ENCODE measurements at regions not wholly inside any gene's neighbourhood (a gene's known extent, or its start where the extent isn't known, plus 50 kb on each side); places are given as distances from the start of the nearest gene placed in this dataset.
A peak's percentile ranks its signal among the peaks of the same experiment; 100 is the strongest.

- DNase-seq (ENCODE audit: low read depth in 1 of 2, low spot score in 1 of 2) = no peak
Observed at GRCh38 chrY:21169821-21170220, 341.3 kb upstream of the RBMY1B start.

DNA sequence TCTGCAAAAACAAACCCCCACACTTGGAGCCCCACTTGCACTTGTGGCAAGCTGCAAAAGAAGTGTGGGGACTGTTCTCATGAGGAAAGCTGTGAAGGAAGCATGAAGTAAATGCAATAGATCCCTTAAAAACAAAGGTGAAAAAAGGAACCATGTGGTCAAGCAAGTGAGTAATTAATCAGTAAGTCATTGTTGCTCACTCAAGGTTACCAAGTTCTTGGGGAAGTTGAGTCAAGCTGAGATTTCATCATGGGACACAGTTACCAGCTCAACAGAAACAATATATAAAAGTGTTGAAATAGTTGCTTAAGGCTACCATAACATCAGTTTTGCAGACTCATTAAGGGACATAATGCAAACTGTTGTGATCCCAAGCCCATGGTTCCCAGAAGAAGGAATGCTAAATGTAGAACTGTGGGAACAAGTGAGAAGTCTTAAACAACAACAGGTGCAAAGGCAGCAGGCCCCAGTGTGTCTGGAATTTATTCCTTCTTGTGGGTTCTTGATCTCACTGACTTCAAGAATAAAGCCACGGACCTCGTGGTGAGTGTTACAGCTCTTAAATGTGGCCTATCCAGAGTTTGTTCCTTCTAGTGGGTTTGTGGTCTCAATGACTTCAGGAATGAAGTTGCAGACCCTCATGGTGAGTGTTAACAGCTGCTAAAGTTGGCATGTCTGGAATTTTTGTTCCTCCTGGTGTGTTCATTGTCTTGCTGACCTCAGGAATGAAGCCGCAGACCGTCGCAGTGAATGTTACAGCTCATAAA, 336.3 kb upstream of the RBMY1B start:
- no peak for DNase-seq (ENCODE audit: low read depth in 1 of 2, low spot score in 1 of 2)

DNA sequence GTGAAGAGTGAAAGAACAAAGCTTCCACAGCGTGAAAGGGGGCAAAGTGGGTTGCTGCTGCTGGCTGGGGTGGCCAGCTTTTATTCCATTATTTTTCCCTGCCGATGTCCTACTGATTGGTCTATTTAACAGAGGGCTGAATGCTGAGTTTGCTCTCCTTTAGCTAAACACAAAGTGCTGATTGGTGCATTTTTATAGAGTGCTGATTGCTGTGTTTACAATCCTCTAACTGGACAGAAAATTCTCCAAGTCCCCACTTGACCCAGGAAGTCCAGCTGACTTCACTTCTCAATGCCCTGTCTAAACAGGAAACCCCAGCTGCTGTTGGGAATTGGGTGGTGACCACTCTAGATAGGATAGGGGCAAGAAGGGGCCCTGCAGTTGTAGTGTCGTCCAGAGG, 335.6 kb upstream of the RBMY1B start:
- no peak for DNase-seq (ENCODE audit: low read depth in 1 of 2, low spot score in 1 of 2)

DNA sequence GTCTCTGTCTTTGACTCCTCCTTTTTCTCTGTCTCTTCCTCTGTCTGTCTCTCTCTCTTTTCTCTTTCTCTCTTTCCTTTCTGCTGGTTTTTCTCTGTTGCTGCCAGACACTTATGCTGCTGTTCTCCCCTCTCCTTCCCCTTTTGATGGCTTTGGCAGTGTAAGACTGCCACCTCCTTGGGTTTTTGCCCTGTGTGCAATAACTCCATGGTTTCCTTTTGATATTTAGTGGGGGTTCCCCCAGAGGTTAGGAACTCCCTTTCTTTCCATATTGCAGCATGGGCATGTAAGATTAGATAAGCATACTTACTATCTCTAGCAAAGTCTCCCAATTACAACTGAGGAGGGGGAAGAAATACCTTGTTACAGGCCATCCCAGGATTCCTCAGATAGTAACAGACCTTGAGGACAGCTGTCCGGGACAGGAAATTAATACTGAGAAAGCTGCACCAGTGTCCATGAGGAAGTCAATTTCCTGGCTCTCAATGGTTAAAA, 333.8 kb upstream of the RBMY1B start:
- no peak for DNase-seq (ENCODE audit: low read depth in 1 of 2, low spot score in 1 of 2)

DNA sequence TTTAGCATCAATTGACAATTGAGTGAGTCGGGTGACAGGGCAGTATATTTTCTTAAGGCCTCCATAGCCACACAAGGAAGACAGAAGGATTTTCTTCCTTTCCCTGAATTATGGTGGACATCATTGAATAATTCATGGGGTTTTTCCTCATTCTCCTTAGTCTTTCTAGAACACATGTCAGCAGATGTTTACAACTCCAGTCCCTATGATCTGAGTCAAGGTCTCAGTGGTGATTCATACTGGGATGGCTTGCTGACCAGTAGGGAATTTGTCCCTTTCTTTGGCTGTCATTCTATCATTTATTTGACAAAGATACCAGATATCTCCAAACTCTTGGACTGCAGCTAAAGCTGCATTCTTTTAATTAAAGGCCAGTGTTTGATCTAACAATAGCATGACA, 332.9 kb upstream of the RBMY1B start:
- DNase-seq (ENCODE audit: low read depth in 1 of 2, low spot score in 1 of 2) = no peak

DNA sequence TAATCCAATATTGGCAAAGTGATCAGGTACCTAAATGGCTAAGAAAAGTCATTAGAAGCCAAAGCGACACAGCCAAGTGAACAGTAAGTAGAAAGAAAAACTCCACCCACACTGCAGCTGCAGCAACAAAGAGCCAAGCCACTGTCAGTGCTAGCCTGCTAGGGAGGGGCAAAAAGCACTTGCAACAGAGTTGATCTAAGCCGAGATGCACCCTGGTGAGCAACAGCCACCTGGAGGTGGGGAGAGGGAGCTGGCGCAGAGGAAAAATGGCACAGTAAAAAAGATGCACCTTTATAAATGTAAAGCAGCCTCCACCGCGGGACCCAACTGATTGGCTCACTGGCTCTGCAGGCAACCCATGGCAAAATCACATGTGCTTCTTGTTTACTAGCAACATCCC, 330.2 kb upstream of the RBMY1B start:
- peak; percentile 2 to 12 for DNase-seq (ENCODE audit: low read depth in 1 of 2, low spot score in 1 of 2)

DNA sequence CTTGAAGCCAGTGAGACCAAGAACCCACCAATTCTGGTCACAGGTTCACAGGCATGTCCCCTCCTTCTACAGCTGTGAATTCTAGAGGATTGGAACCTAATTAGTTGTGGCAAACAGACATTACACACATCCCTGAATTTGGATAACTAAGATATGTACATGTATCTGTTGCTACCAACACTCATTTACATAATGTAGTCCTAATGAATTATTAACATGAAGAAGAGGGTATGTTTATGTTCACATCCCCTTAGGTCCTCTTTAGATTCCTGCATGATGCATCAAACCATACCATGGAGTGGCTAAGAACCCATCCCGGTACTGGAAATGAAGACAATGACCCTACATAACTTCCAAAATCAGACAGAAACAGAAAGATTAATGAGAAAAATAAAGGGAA, 326.9 kb upstream of the RBMY1B start:
- DNase-seq (ENCODE audit: low read depth in 1 of 2, low spot score in 1 of 2) = no peak

DNA sequence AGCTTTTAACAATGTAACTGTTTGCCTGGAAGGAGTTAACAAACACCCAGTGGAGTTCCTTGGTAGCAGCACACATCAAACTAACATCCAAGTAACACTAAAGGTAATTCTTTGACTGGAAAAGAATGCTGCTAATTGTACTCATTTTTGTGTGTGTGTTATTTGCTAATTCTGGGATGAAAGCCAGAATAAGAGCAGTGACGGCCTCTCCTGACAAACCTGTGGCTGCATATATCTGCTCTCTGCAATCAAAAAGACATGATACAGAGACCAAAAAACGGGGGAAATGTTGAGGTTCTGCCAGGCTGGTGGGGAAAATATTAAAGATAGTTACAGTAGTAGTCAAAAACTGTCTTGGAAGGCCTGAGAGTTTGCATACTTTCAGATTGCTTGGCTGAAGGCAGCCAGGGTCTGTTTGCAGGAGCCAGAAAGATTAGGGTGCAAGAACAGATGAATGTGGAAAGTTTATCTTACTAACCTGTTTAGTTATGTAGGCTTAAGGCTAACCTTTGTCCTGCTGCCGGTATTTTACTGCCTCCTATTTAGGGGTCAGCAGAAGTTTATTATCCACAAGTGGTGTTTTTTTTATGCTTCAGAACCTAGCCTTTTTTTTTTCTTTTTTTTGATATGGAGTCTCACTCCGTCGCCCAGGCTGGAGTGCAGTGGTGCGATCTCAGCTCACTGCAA, 325.6 kb upstream of the RBMY1B start:
- no peak for DNase-seq (ENCODE audit: low read depth in 1 of 2, low spot score in 1 of 2)

DNA sequence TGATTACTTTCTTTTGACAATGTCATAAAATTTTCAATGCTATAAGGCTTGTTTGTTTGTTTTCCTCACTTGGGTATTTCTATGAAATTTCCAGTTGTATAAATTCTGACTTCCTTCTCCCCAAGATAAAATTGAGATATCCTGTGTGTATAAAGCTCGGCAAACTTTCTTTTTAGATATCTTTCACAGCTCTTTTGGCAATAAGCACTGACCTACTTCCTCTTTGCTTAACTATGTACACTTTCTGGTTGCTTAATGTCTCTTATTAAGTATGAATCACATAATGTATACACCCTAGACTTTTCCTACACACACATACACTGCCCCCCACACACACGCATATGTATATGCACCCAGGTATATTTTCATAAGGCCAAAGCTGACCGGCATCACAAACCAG, 318.4 kb upstream of the RBMY1B start:
- no peak for DNase-seq (ENCODE audit: low read depth in 1 of 2, low spot score in 1 of 2)

GRCh38 chrY:21200246-21200645, 310.9 kb upstream of the RBMY1B start:
- no peak for DNase-seq (ENCODE audit: low read depth in 1 of 2, low spot score in 1 of 2)

DNA sequence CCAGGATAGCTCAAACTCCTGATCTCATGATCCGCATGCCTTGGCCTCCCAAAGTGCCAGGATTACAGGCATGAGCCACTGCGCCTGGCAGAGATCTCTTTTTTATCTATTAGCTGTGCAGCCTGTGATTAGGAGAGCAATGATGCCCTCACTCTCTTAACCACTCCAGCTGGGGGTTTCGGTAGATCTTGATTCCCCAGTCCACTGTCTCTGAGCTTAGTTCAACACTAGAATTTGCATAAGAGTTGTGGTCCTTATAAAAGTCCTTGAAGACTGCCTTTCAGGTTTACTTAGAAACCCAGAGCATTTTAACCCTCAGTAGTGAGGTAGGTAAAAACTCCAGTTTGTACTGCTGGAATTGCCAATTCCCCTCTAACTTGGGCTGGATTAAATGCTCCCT, 283.3 kb upstream of the RBMY1B start:
- DNase-seq (ENCODE audit: low read depth in 1 of 2, low spot score in 1 of 2) = no peak

DNA sequence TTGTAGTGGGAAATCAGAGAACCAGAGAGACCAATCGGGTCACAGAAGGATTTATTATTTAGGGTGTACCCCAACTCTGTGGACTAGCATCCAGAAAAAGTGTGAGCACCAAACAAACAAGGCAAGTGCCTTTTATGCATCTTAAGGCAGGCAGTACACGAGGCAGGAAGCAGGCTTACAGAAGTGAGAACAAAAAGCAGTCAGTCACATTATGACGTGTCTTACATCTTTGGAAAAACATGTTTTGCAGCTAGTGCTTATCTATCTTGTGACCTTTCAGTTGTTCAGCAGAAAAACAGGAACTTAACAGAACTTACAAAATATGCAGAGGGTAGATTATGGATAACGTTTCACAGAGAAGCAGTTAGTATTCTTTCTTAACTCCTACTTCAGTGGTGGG, 270.9 kb upstream of the RBMY1B start:
- DNase-seq (ENCODE audit: low read depth in 1 of 2, low spot score in 1 of 2) = no peak

- no peak for DNase-seq (ENCODE audit: low read depth in 1 of 2, low spot score in 1 of 2)
Observed at GRCh38 chrY:21240662-21241310, 270.4 kb upstream of the RBMY1B start.

- no peak for DNase-seq (ENCODE audit: low read depth in 1 of 2, low spot score in 1 of 2)
Observed at GRCh38 chrY:21242793-21243192, 268.3 kb upstream of the RBMY1B start.

- DNase-seq (ENCODE audit: low read depth in 1 of 2, low spot score in 1 of 2) = no peak
Observed at GRCh38 chrY:21246780-21247179, 264.4 kb upstream of the RBMY1B start.

DNA sequence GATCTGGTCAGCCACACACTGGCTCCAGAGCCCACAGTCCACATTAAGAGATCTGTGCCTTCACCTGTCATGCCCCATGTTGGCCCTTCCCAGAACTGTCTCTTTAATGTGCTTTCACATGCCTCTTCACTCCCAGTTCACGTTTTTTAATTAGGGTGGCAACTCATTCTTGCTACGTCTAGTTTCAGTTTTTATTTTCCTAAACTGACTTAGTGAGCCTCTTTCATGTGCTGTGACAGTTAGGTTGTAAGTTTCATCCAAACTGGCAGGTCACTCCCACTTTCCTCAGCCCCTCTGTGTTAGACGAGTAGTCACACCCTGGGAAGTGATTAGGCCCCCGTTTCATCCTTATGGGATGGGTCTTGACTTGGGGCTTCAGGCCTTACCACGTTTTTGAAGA, 262.5 kb upstream of the RBMY1B start:
- no peak for DNase-seq (ENCODE audit: low read depth in 1 of 2, low spot score in 1 of 2)

GRCh38 chrY:21253455-21254248, 257.5 kb upstream of the RBMY1B start:
- DNase-seq (ENCODE audit: low read depth in 1 of 2, low spot score in 1 of 2) = no peak

DNA sequence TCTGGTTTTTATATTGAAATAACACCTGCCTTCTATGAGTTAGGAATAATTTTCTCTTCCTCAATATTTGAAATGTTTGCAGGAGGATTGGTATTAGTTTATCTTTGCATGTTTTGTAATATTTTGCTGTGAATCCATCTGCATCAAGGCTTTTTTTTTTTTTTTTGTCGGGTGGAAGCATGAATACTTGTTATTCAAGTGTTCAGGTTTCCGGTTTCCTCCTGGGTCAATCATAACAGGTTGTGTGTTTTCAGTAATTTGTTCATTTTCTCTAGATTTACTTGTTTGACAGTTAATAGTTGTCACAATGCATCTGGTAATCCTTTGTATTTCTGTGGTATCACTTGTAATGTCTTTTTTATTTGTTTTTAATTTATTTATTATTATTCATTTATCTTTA, 256.7 kb upstream of the RBMY1B start:
- no peak for DNase-seq (ENCODE audit: low read depth in 1 of 2, low spot score in 1 of 2)

DNA sequence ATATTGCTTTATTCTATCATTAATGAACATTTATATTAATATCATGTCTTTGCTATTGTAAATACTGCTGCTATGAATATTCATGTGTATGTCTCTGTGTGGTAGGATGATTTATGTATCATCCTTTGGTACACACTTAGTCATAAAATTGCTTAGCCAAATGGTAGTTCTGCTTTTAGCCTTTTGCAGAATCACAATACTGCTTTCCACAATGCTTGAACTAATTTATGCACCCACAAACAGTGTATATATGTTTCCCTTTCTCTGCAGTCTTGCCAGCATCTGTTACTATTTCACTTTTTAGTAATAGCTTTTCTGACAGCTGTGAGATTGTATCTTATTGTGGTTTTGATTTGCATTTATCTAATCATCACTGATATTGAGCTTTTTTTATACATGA, 254.3 kb upstream of the RBMY1B start:
- no peak for DNase-seq (ENCODE audit: low read depth in 1 of 2, low spot score in 1 of 2)

- no peak for DNase-seq (ENCODE audit: low read depth in 1 of 2, low spot score in 1 of 2)
Observed at GRCh38 chrY:21259707-21260106, 251.4 kb upstream of the RBMY1B start.

DNA sequence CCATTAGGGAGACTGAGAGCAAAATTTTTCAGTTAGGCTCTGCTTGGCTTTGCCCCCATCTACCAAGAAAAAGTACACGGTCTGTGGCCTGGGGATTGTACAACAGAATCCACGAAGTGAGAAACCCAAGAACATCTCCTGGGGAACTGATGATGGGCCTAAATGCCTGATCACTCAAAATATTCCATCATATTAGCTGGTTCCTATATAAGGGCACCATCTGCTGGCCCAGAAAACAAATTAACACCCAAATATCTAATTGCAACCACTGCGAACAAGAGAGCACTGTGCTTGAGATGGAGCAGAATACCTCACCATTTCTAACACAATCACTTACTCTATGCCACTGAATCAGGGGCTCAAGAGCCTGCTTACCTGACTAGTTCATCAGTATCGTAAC, 250.8 kb upstream of the RBMY1B start:
- DNase-seq (ENCODE audit: low read depth in 1 of 2, low spot score in 1 of 2) = no peak
